Neural crest cell (in vitro differentiated cells): ENCODE measurements at regions not wholly inside any gene's neighbourhood (a gene's known extent, or its start where the extent isn't known, plus 50 kb on each side); places are given as distances from the start of the nearest gene placed in this dataset.

Experiments
- DNase-seq: peaks from one replicate; pipeline ENCODE4 v3.0.0; 2021; ENCODE audit warnings: low read depth, mixed read lengths, low spot score
- H3K27ac Mint-ChIP-seq: one replicate; pipeline ENCODE4 v1.8.0; 2021; ENCODE audit warnings: mild to moderate bottlenecking, mixed read lengths; ENCODE audit not compliant: unreplicated experiment
- H3K27me3 Mint-ChIP-seq: 2 replicates; pipeline ENCODE4 v1.8.0; 2021; ENCODE audit warnings: low read depth, mild to moderate bottlenecking, mixed read lengths
- H3K36me3 Mint-ChIP-seq: 2 replicates; pipeline ENCODE4 v1.8.0; 2021; ENCODE audit warnings: low read depth, mild to moderate bottlenecking, mixed read lengths
- H3K4me1 Mint-ChIP-seq: 2 replicates; pipeline ENCODE4 v1.8.0; 2021; ENCODE audit warnings: mixed read lengths
- H3K4me3 Mint-ChIP-seq: one replicate; pipeline ENCODE4 v1.8.0; 2021; ENCODE audit warnings: mild to moderate bottlenecking, mixed read lengths
- H3K9me3 Mint-ChIP-seq: 2 replicates; pipeline ENCODE4 v1.8.0; 2021; ENCODE audit warnings: mixed read lengths
- CTCF ChIP-seq: fragments of 200-600 bp; sonication (generic); conservative IDR thresholded peaks from 2 replicates; pipeline ENCODE4 v1.5.0; 2021; ENCODE audit warnings: antibody characterized with exemption, mild to moderate bottlenecking

- no peak for TF ChIP-seq CTCF
- no peaks in the 10 kb centered on the region for H3K4me1 Mint-ChIP-seq
- DNase-seq: no peak
- H3K27me3 Mint-ChIP-seq: peaks cover 4% of the 10 kb centered on the region
- no peaks in the 10 kb centered on the region for H3K9me3 Mint-ChIP-seq
- H3K36me3 Mint-ChIP-seq: no peaks in the 10 kb centered on the region
- H3K27ac Mint-ChIP-seq: no peak overlapping the region
- H3K4me3 Mint-ChIP-seq: no peak overlapping the region
Observed at GRCh38 chr3:13132281-13132680, 59.1 kb upstream of the IQSEC1 start.

- no peaks in the 10 kb centered on the region for H3K9me3 Mint-ChIP-seq
- no peaks in the 10 kb centered on the region for H3K4me1 Mint-ChIP-seq
- no peak overlapping the region for H3K4me3 Mint-ChIP-seq
- no peak for DNase-seq
- H3K36me3 Mint-ChIP-seq: no peaks in the 10 kb centered on the region
- H3K27ac Mint-ChIP-seq: no peak overlapping the region
- no peaks in the 10 kb centered on the region for H3K27me3 Mint-ChIP-seq
- no peak for TF ChIP-seq CTCF
Observed at GRCh38 chr3:13130464-13131193, 57.4 kb upstream of the IQSEC1 start.

- DNase-seq: no peak
- H3K4me1 Mint-ChIP-seq: no peaks in the 10 kb centered on the region
- no peak overlapping the region for H3K27ac Mint-ChIP-seq
- no peak overlapping the region for H3K4me3 Mint-ChIP-seq
- no peaks in the 10 kb centered on the region for H3K9me3 Mint-ChIP-seq
- no peak for TF ChIP-seq CTCF
- no peaks in the 10 kb centered on the region for H3K27me3 Mint-ChIP-seq
- H3K36me3 Mint-ChIP-seq: no peaks in the 10 kb centered on the region
Observed at GRCh38 chr3:13125092-13126015, 52.1 kb upstream of the IQSEC1 start.

GRCh38 chr3:13124631-13125030 is 51.4 kb upstream of the IQSEC1 start:
- no peak for DNase-seq
- Mint-ChIP-seq H3K27me3 (no peaks in the 10 kb centered on the region), H3K9me3 (no peaks in the 10 kb centered on the region), H3K27ac (no peak overlapping the region), H3K4me1 (no peaks in the 10 kb centered on the region), H3K36me3 (no peaks in the 10 kb centered on the region), H3K4me3 (no peak overlapping the region)
- no peak for TF ChIP-seq CTCF

- Mint-ChIP-seq H3K4me1 (peaks cover 4% of the 10 kb centered on the region), H3K27me3 (no peaks in the 10 kb centered on the region), H3K9me3 (no peaks in the 10 kb centered on the region), H3K27ac (no peak overlapping the region), H3K4me3 (no peak overlapping the region), H3K36me3 (no peaks in the 10 kb centered on the region)
- DNase-seq: no peak
- no peak for TF ChIP-seq CTCF
Observed at GRCh38 chr3:13123765-13124164, 50.5 kb upstream of the IQSEC1 start.
